ENCODE measurements at regions not wholly inside any gene's neighbourhood (a gene's known extent, or its start where the extent isn't known, plus 50 kb on each side); places are given as distances from the start of the nearest gene placed in this dataset.

DNA sequence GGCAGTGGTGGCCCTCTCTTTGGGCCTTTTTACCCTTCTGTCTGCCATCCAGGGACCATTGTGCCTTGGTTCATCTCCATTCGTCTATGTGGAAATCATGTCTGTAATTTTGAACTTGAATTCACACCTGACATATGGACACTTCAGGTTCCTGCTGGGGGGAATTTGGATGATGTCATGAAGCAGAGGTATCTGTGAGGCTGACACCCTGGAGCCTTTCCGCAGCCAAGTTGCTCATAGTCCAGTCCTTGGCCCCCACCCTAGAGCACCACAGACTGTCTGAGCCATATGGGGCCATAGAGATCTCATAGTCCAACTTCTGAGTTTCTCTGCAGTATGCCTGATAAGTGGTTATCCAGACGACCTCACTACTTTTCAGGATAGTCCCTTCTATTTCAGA is 147.7 kb upstream of the CACNA1E start:
- TF ChIP-seq, protein P1, sequence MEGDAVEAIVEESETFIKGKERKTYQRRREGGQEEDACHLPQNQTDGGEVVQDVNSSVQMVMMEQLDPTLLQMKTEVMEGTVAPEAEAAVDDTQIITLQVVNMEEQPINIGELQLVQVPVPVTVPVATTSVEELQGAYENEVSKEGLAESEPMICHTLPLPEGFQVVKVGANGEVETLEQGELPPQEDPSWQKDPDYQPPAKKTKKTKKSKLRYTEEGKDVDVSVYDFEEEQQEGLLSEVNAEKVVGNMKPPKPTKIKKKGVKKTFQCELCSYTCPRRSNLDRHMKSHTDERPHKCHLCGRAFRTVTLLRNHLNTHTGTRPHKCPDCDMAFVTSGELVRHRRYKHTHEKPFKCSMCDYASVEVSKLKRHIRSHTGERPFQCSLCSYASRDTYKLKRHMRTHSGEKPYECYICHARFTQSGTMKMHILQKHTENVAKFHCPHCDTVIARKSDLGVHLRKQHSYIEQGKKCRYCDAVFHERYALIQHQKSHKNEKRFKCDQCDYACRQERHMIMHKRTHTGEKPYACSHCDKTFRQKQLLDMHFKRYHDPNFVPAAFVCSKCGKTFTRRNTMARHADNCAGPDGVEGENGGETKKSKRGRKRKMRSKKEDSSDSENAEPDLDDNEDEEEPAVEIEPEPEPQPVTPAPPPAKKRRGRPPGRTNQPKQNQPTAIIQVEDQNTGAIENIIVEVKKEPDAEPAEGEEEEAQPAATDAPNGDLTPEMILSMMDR (conservative IDR thresholded peaks at IDR 0.05) = no peak
- no peak for TF ChIP-seq ZFX (IDR thresholded peaks at IDR 0.05)

All from C4-2B (cell line).